Keratinocyte (primary cell): ENCODE measurements at regions not wholly inside any gene's neighbourhood (a gene's known extent, or its start where the extent isn't known, plus 50 kb on each side); places are given as distances from the start of the nearest gene placed in this dataset.

Experiments used
- EZH2 ChIP-seq: IDR thresholded peaks from one replicate; pipeline ENCODE4 v1.6.1; 2012; ENCODE audit warnings: inconsistent platforms, mild to moderate bottlenecking, low read length, moderate library complexity
- TF ChIP-seq, protein P1 (sequence below), 3 experiments: IDR thresholded peaks in 1 of 3; conservative IDR thresholded peaks in 1 of 3; optimal IDR thresholded peaks in 1 of 3; 2 replicates in 2 of 3; 3 replicates in 1 of 3; pipeline versions ENCODE3 to v1.5.1; 2011; ENCODE audit warnings: low read length in 3 of 3, mild to moderate bottlenecking in 3 of 3, moderate library complexity in 2 of 3, control low read depth in 1 of 3, inconsistent platforms in 1 of 3; ENCODE audit not compliant: insufficient read depth in 2 of 3; ENCODE audit errors: extremely low read depth in 1 of 3

DNA sequence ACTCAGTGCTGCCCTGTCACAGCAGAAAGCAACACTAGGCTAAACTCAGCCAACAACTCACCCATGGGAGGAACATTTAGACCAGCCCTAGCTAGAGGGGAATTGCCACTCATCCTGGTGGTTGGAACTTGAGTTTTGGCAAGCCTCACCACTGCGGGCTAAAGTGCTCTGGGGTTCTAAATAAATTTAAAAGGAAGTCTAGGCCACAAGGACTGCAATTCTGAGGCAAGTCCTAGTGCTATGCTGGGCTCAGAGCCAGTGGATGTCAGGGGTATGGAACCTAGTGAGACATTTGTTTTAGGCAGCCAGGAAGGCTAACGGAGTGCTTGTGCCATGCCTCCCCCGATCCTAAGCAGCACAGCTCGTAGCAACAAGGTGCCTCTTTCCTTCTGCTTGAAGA lies 78.0 kb downstream of the RGS13 start:
- TF ChIP-seq, protein P1, sequence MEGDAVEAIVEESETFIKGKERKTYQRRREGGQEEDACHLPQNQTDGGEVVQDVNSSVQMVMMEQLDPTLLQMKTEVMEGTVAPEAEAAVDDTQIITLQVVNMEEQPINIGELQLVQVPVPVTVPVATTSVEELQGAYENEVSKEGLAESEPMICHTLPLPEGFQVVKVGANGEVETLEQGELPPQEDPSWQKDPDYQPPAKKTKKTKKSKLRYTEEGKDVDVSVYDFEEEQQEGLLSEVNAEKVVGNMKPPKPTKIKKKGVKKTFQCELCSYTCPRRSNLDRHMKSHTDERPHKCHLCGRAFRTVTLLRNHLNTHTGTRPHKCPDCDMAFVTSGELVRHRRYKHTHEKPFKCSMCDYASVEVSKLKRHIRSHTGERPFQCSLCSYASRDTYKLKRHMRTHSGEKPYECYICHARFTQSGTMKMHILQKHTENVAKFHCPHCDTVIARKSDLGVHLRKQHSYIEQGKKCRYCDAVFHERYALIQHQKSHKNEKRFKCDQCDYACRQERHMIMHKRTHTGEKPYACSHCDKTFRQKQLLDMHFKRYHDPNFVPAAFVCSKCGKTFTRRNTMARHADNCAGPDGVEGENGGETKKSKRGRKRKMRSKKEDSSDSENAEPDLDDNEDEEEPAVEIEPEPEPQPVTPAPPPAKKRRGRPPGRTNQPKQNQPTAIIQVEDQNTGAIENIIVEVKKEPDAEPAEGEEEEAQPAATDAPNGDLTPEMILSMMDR (optimal IDR thresholded peaks at IDR 0.05 in 1 of 3, IDR thresholded peaks at IDR 0.05 in 1 of 3, conservative IDR thresholded peaks at IDR 0.05 in 1 of 3; ENCODE audit: extremely low read depth in 1 of 3, insufficient read depth in 2 of 3, low read length in 3 of 3), result no peak
- TF ChIP-seq EZH2, result no peak
